Keratinocyte (primary cell): ENCODE measurements at regions not wholly inside any gene's neighbourhood (a gene's known extent, or its start where the extent isn't known, plus 50 kb on each side); places are given as distances from the start of the nearest gene placed in this dataset.
"Not testable (repeated sequence)": the region's sequence is repeated elsewhere in the genome, so short reads cannot be mapped to it uniquely, and the experiment has no call there.

Experiments used
- DNase-seq: peaks from one replicate; pipeline ENCODE4 v3.0.0-alpha.2; 2011; ENCODE audit warnings: low read depth, missing footprints, low spot score
- FAIRE-seq: peaks from 2 replicates; lab custom pipeline; 2011; peaks lifted over from hg19 to GRCh38; lab: Jason Lieb, UNC
- H2AFZ ChIP-seq: 2 replicates; pipeline ENCODE4 v1.6.0; 2012; ENCODE audit warnings: low read length, control low read depth, inconsistent platforms; ENCODE audit not compliant: control insufficient read depth
- H3K27ac ChIP-seq: 2 replicates; pipeline ENCODE4 v1.5.1; 2011; ENCODE audit warnings: low read length; ENCODE audit not compliant: control insufficient read depth, insufficient read depth
- H3K27me3 ChIP-seq: 3 replicates; pipeline ENCODE4 v1.6.0; 2011; ENCODE audit warnings: low read length; ENCODE audit not compliant: control insufficient read depth, insufficient read depth; ENCODE audit errors: extremely low read depth
- H3K36me3 ChIP-seq, 2 experiments: 2 replicates in 1 of 2; 3 replicates in 1 of 2; pipeline ENCODE4 v1.5.1; 2011; ENCODE audit warnings: low read length in 2 of 2, mild to moderate bottlenecking in 1 of 2; ENCODE audit not compliant: control insufficient read depth in 2 of 2, insufficient read depth in 2 of 2; ENCODE audit errors: extremely low read depth in 1 of 2
- H3K4me1 ChIP-seq: 3 replicates; pipeline ENCODE4 v1.5.1; 2011; ENCODE audit warnings: low read length; ENCODE audit not compliant: control insufficient read depth, insufficient read depth; ENCODE audit errors: extremely low read depth
- H3K4me2 ChIP-seq: 3 replicates; pipeline ENCODE4 v1.6.0; 2011; ENCODE audit warnings: low read depth, low read length; ENCODE audit not compliant: control insufficient read depth, insufficient read depth; ENCODE audit errors: extremely low read depth
- H3K4me3 ChIP-seq, 3 experiments: fragments of 200-600 bp in 1 of 3; sonication (generic) in 1 of 3; 2 replicates in 2 of 3; 3 replicates in 1 of 3; pipeline ENCODE4 v1.5.1; 2011 to 2016; ENCODE audit warnings: low read length in 3 of 3, mild to moderate bottlenecking in 3 of 3, control low read depth in 2 of 3, inconsistent platforms in 1 of 3, low read depth in 1 of 3, mixed read lengths in 1 of 3, mixed run types in 1 of 3, moderate library complexity in 1 of 3; ENCODE audit not compliant: control insufficient read depth in 2 of 3, insufficient read depth in 2 of 3; ENCODE audit errors: extremely low read depth in 1 of 3
- H3K79me2 ChIP-seq: 2 replicates; pipeline ENCODE4 v1.6.0; 2012; ENCODE audit warnings: low read length; ENCODE audit not compliant: control insufficient read depth, insufficient read depth
- H3K9ac ChIP-seq: 3 replicates; pipeline ENCODE4 v1.6.0; 2011; ENCODE audit warnings: low read length; ENCODE audit not compliant: control insufficient read depth, insufficient read depth; ENCODE audit errors: extremely low read depth
- H3K9me1 ChIP-seq: 3 replicates; pipeline ENCODE4 v1.6.0; 2011; ENCODE audit warnings: low read length; ENCODE audit not compliant: control insufficient read depth, insufficient read depth; ENCODE audit errors: extremely low read depth
- H3K9me3 ChIP-seq: 2 replicates; pipeline ENCODE4 v1.5.1; 2012; ENCODE audit warnings: low read depth, low read length; ENCODE audit not compliant: control insufficient read depth
- H4K20me1 ChIP-seq: 3 replicates; pipeline ENCODE4 v1.6.0; 2011; ENCODE audit warnings: low read length; ENCODE audit not compliant: control insufficient read depth, insufficient read depth; ENCODE audit errors: extremely low read depth
- CTCF ChIP-seq, 3 experiments: IDR thresholded peaks in 1 of 3; conservative IDR thresholded peaks in 1 of 3; optimal IDR thresholded peaks in 1 of 3; 2 replicates in 2 of 3; 3 replicates in 1 of 3; pipeline versions ENCODE3 to v1.5.1; 2011; ENCODE audit warnings: low read length in 3 of 3, mild to moderate bottlenecking in 3 of 3, moderate library complexity in 2 of 3, control low read depth in 1 of 3, inconsistent platforms in 1 of 3; ENCODE audit not compliant: insufficient read depth in 2 of 3; ENCODE audit errors: extremely low read depth in 1 of 3
- EZH2 ChIP-seq: IDR thresholded peaks from one replicate; pipeline ENCODE4 v1.6.1; 2012; ENCODE audit warnings: inconsistent platforms, mild to moderate bottlenecking, low read length, moderate library complexity
- dilution Hi-C: fragments of 300-500 bp; cut with MboI; formaldehyde crosslinking; loops from one replicate; pipeline ENCODE4 v1.7.0; 2020; ENCODE audit warnings: low sequenced_read_pairs; ENCODE audit not compliant: extremely low pct_ligation_motif_present

- no peak for DNase-seq
- Histone ChIP-seq H3K9me1 (no peaks in the 10 kb centered on the region), H3K36me3 (no peaks in the 10 kb centered on the region), H3K9me3 (no peaks in the 10 kb centered on the region), H4K20me1 (no peaks in the 10 kb centered on the region), H3K27me3 (no peaks in the 10 kb centered on the region), H3K79me2 (no peaks in the 10 kb centered on the region), H3K27ac (no peak overlapping the region), H3K9ac (no peak overlapping the region), H3K4me3 (no peak overlapping the region), H3K4me2 (no peak overlapping the region), H2AFZ (no peak overlapping the region), H3K4me1 (no peaks in the 10 kb centered on the region)
- dilution Hi-C loops: no loop called here
- no peak for FAIRE-seq
- no peak for TF ChIP-seq CTCF (optimal IDR thresholded peaks at IDR 0.05 in 1 of 3, IDR thresholded peaks at IDR 0.05 in 1 of 3, conservative IDR thresholded peaks at IDR 0.05 in 1 of 3; ENCODE audit: extremely low read depth in 1 of 3, insufficient read depth in 2 of 3, low read length in 3 of 3)
- no peak for TF ChIP-seq EZH2
These were observed 68.5 kb upstream of the NAA35 start for GRCh38 chr9:85872463-85872862.

GRCh38 chr9:85876628-85877027, 64.3 kb upstream of the NAA35 start:
- H3K4me1 ChIP-seq: no peaks in the 10 kb centered on the region
- no peaks in the 10 kb centered on the region for H3K27me3 ChIP-seq
- H3K9me1 ChIP-seq: no peaks in the 10 kb centered on the region
- H2AFZ ChIP-seq: no peak overlapping the region
- DNase-seq (no peak), FAIRE-seq (no peak)
- no peaks in the 10 kb centered on the region for H3K9me3 ChIP-seq
- no peak overlapping the region for H3K27ac ChIP-seq
- H4K20me1 ChIP-seq: no peaks in the 10 kb centered on the region
- no peak overlapping the region for H3K4me2 ChIP-seq
- H3K36me3 ChIP-seq: no peaks in the 10 kb centered on the region
- TF ChIP-seq EZH2 (no peak), CTCF (optimal IDR thresholded peaks at IDR 0.05 in 1 of 3, IDR thresholded peaks at IDR 0.05 in 1 of 3, conservative IDR thresholded peaks at IDR 0.05 in 1 of 3; ENCODE audit: extremely low read depth in 1 of 3, insufficient read depth in 2 of 3, low read length in 3 of 3) (no peak)
- H3K9ac ChIP-seq: no peak overlapping the region
- H3K4me3 ChIP-seq: no peak overlapping the region
- dilution Hi-C loops: no loop called here
- H3K79me2 ChIP-seq: no peaks in the 10 kb centered on the region

GRCh38 chr9:85878872-85879597, 61.9 kb upstream of the NAA35 start:
- H3K9me3 ChIP-seq, H3K9ac ChIP-seq, H3K4me1 ChIP-seq, H3K27me3 ChIP-seq, FAIRE-seq, H4K20me1 ChIP-seq, H3K27ac ChIP-seq, DNase-seq, H3K9me1 ChIP-seq, H2AFZ ChIP-seq, H3K36me3 ChIP-seq, H3K4me3 ChIP-seq, H3K79me2 ChIP-seq, H3K4me2 ChIP-seq, dilution Hi-C loops: not testable (repeated sequence)

- dilution Hi-C loops, H3K36me3 ChIP-seq, H3K4me2 ChIP-seq, H3K4me1 ChIP-seq, DNase-seq, H3K27me3 ChIP-seq, H3K27ac ChIP-seq, H3K79me2 ChIP-seq, H3K4me3 ChIP-seq, H4K20me1 ChIP-seq, H3K9ac ChIP-seq, H2AFZ ChIP-seq, FAIRE-seq, H3K9me1 ChIP-seq, H3K9me3 ChIP-seq: not testable (repeated sequence)
These were observed 60.4 kb upstream of the NAA35 start for GRCh38 chr9:85880507-85880906.
